DND-41 (cell line): ENCODE measurements at regions not wholly inside any gene's neighbourhood (a gene's known extent, or its start where the extent isn't known, plus 50 kb on each side); places are given as distances from the start of the nearest gene placed in this dataset.

Source experiments
- ATAC-seq: fragments of 200-7000 bp; cut with Tn5 transposase; 3 replicates; pipeline ENCODE4 v1.9.1; 2021; ENCODE audit warnings: low read depth; ENCODE audit not compliant: insufficient read depth
- DNase-seq: peaks from one replicate; pipeline ENCODE4 v3.0.0-alpha.2; 2020
- H2AFZ ChIP-seq: 2 replicates; pipeline ENCODE4 v1.6.0; 2012; ENCODE audit warnings: low read depth, low read length
- H3K27ac ChIP-seq: 2 replicates; pipeline ENCODE4 v1.5.1; 2012; ENCODE audit warnings: low read length, inconsistent platforms
- H3K27me3 ChIP-seq: fragments of 200-600 bp; sonication (generic); 2 replicates; pipeline ENCODE4 v1.6.0; 2012; ENCODE audit warnings: low read length, mild to moderate bottlenecking, inconsistent platforms; ENCODE audit not compliant: insufficient read depth, poor library complexity
- H3K36me3 ChIP-seq: 2 replicates; pipeline ENCODE4 v1.5.1; 2012; ENCODE audit warnings: low read length, inconsistent platforms; ENCODE audit not compliant: insufficient read depth
- H3K4me1 ChIP-seq: 2 replicates; pipeline ENCODE4 v1.5.1; 2012; ENCODE audit warnings: mild to moderate bottlenecking, low read length; ENCODE audit not compliant: insufficient read depth
- H3K4me2 ChIP-seq: 2 replicates; pipeline ENCODE4 v1.6.0; 2012; ENCODE audit warnings: mild to moderate bottlenecking, moderate library complexity, low read length, inconsistent platforms; ENCODE audit not compliant: insufficient read depth
- H3K4me3 ChIP-seq, 2 experiments: fragments of 200-600 bp in 1 of 2; shearing (Covaris generic) in 1 of 2; 2 replicates each; pipeline ENCODE4 v1.5.1; 2012 to 2016; ENCODE audit warnings: inconsistent platforms in 2 of 2, low read length in 2 of 2, mild to moderate bottlenecking in 2 of 2, low read depth in 1 of 2, moderate library complexity in 1 of 2
- H3K79me2 ChIP-seq: 2 replicates; pipeline ENCODE4 v1.6.0; 2012; ENCODE audit warnings: low read length, inconsistent platforms; ENCODE audit not compliant: insufficient read depth
- H3K9ac ChIP-seq: 2 replicates; pipeline ENCODE4 v1.6.0; 2012; ENCODE audit warnings: low read depth, mild to moderate bottlenecking, inconsistent platforms, low read length, moderate library complexity
- H3K9me3 ChIP-seq: 2 replicates; pipeline ENCODE4 v1.5.1; 2012; ENCODE audit warnings: low read length, moderate library complexity, mild to moderate bottlenecking, inconsistent platforms; ENCODE audit not compliant: insufficient read depth, severe bottlenecking
- H4K20me1 ChIP-seq: 2 replicates; pipeline ENCODE4 v1.6.0; 2012; ENCODE audit warnings: low read length; ENCODE audit not compliant: insufficient read depth
- EZH2 ChIP-seq: IDR thresholded peaks from 3 replicates; pipeline ENCODE4 v1.6.1; 2012; ENCODE audit warnings: borderline replicate concordance, low read depth, mild to moderate bottlenecking, moderate library complexity, low read length, inconsistent platforms; ENCODE audit not compliant: severe bottlenecking
- TF ChIP-seq, protein P1 (sequence below): IDR thresholded peaks from 2 replicates; pipeline ENCODE4 v1.5.1; 2012; ENCODE audit warnings: borderline replicate concordance, low read length, moderate library complexity, mild to moderate bottlenecking; ENCODE audit not compliant: poor library complexity, severe bottlenecking; ENCODE audit errors: extremely low read depth

DNA sequence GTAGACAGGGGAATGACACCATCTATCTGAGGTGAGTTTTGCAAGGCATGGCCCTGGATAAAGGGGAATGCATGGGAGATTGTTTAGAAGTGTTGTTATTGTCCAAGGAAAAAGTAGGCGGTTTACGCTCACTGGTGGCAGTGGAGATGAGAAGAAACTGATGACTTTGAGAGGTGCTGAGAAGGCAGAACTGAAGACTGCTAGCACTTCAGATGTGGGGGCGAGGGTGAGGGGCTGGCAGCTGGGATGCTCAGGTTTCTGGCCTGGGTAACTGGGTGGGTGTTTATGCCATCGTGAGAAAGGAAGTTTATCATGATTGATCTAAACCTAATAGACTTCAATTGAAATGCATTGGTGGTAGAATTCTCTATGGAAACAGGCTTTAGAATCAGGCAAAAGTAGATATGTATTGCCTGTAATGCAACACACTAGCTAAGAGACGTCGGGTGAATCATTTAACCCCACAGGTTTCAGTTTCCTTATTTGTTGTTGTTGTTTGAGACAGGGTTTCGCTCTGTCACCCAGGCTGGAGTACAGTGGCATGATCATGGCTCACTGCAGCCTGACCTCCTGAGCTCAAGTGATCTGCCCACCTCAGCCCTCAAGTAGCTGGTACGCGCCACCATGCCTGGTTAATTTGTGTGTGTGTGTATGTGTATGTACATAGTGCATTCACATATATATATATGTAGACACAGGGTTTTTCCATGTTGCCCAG is 123.5 kb downstream of the SLC24A2 start:
- DNase-seq: no peak
- no peak overlapping the region for H2AFZ ChIP-seq
- TF ChIP-seq EZH2: no peak
- TF ChIP-seq, protein P1, sequence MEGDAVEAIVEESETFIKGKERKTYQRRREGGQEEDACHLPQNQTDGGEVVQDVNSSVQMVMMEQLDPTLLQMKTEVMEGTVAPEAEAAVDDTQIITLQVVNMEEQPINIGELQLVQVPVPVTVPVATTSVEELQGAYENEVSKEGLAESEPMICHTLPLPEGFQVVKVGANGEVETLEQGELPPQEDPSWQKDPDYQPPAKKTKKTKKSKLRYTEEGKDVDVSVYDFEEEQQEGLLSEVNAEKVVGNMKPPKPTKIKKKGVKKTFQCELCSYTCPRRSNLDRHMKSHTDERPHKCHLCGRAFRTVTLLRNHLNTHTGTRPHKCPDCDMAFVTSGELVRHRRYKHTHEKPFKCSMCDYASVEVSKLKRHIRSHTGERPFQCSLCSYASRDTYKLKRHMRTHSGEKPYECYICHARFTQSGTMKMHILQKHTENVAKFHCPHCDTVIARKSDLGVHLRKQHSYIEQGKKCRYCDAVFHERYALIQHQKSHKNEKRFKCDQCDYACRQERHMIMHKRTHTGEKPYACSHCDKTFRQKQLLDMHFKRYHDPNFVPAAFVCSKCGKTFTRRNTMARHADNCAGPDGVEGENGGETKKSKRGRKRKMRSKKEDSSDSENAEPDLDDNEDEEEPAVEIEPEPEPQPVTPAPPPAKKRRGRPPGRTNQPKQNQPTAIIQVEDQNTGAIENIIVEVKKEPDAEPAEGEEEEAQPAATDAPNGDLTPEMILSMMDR: no peak
- no peak for ATAC-seq
- no peaks in the 10 kb centered on the region for H3K9me3 ChIP-seq
- H3K4me1 ChIP-seq: no peaks in the 10 kb centered on the region
- no peak overlapping the region for H3K27ac ChIP-seq
- no peak overlapping the region for H3K4me2 ChIP-seq
- H3K27me3 ChIP-seq: no peaks in the 10 kb centered on the region
- no peaks in the 10 kb centered on the region for H3K79me2 ChIP-seq
- no peak overlapping the region for H3K9ac ChIP-seq
- H3K4me3 ChIP-seq: no peak overlapping the region
- no peaks in the 10 kb centered on the region for H4K20me1 ChIP-seq
- no peaks in the 10 kb centered on the region for H3K36me3 ChIP-seq

DNA sequence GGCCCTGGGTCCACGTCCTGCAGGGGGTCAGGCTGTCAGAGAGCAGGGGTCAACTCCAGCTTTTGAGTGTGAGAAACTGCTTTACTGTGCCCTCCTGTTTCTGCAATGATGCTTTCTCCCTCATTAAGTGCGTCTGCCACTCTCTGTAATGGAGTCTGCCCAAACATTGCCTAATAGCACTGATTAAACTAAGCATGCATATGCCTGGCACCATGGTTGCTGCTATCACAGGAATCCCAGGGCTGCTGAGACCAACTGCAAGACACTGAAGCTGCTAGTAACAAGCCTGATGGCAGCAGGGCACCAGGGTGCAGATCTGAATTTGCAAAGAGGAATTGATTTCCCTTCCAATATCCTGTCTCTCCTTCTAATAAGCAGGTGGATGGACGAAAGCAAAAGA is 125.3 kb downstream of the SLC24A2 start:
- no peaks in the 10 kb centered on the region for H3K9me3 ChIP-seq
- H3K79me2 ChIP-seq: no peaks in the 10 kb centered on the region
- no peak overlapping the region for H3K9ac ChIP-seq
- H3K4me1 ChIP-seq: no peaks in the 10 kb centered on the region
- ATAC-seq (no peak), DNase-seq (no peak)
- H4K20me1 ChIP-seq: no peaks in the 10 kb centered on the region
- no peak overlapping the region for H3K4me3 ChIP-seq
- no peaks in the 10 kb centered on the region for H3K36me3 ChIP-seq
- no peak overlapping the region for H3K4me2 ChIP-seq
- H3K27ac ChIP-seq: no peak overlapping the region
- H3K27me3 ChIP-seq: no peaks in the 10 kb centered on the region
- H2AFZ ChIP-seq: no peak overlapping the region
- TF ChIP-seq EZH2: no peak
- TF ChIP-seq, protein P1: no peak

DNA sequence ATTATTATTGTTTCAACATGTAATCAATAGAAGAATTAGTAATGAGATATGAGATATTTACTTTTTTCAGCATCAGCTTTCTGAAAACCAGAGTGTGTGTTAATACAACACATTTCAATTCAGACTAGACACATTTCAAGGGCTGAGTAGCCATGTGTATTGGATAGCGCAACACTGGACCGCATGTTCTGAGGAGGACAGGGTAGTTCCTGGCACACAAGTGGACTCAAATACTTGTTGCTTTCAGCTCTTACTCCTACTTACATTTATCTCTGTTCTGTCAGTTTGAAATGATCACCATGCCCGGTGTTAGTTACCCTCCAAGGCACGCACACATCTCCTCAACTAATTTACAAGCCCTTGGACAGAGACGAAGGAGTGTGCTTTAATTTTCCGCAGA is 126.6 kb downstream of the SLC24A2 start:
- Histone ChIP-seq H3K4me2 (no peak overlapping the region), H3K79me2 (no peaks in the 10 kb centered on the region), H3K9ac (no peak overlapping the region), H2AFZ (no peak overlapping the region), H4K20me1 (no peaks in the 10 kb centered on the region), H3K9me3 (no peaks in the 10 kb centered on the region), H3K4me1 (no peaks in the 10 kb centered on the region), H3K4me3 (no peak overlapping the region), H3K36me3 (no peaks in the 10 kb centered on the region), H3K27ac (no peak overlapping the region), H3K27me3 (no peaks in the 10 kb centered on the region)
- no peak for ATAC-seq
- TF ChIP-seq, protein P1: no peak
- TF ChIP-seq EZH2: no peak
- no peak for DNase-seq
